ENCODE measurements at regions not wholly inside any gene's neighbourhood (a gene's known extent, or its start where the extent isn't known, plus 50 kb on each side); places are given as distances from the start of the nearest gene placed in this dataset.
"Not testable (repeated sequence)": the region's sequence is repeated elsewhere in the genome, so short reads cannot be mapped to it uniquely, and the experiment has no call there.

GRCh38 chr9:40951876-40952494, 176.5 kb downstream of the FOXD4L6 start:
- not testable (repeated sequence) for H3K4me1 ChIP-seq (ENCODE audit: control insufficient read depth, insufficient read depth, low read length); H3K9me3 ChIP-seq (ENCODE audit: control insufficient read depth, insufficient read depth, low read length); H3K9ac ChIP-seq (ENCODE audit: low read depth, low read length); H3K36me3 ChIP-seq (ENCODE audit: control insufficient read depth, insufficient read depth, low read length); H3K4me3 ChIP-seq (ENCODE audit: low read depth, low read length)
- H3K27me3 ChIP-seq (ENCODE audit: control insufficient read depth, insufficient read depth, low read length), result peaks cover 38% of the 10 kb centered on the region

- H3K9ac ChIP-seq (ENCODE audit: low read depth, low read length); H3K4me3 ChIP-seq (ENCODE audit: low read depth, low read length); H3K36me3 ChIP-seq (ENCODE audit: control insufficient read depth, insufficient read depth, low read length); H3K9me3 ChIP-seq (ENCODE audit: control insufficient read depth, insufficient read depth, low read length); H3K4me1 ChIP-seq (ENCODE audit: control insufficient read depth, insufficient read depth, low read length): not testable (repeated sequence)
- peaks cover 38% of the 10 kb centered on the region for H3K27me3 ChIP-seq (ENCODE audit: control insufficient read depth, insufficient read depth, low read length)
Observed at GRCh38 chr9:40946228-40946627, 182.3 kb downstream of the FOXD4L6 start.

DNA sequence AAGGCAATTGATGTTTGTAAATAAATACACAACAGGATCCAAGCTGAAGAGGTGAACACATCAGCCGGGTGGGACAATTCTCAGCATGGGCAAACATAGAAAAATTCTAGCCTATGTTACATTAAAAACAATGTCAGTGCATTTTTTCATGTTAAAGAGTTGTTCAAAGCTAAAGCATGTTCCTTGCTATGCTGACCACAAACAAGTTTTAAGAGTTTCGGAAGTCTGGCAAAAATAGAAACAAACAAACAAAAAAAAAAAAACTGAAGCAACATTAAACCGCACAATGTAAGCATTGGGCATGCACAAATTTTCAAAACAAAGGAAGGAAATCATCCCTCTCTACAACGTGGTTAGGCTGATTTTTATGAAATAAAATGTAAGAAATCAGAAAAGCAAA, 185.8 kb downstream of the FOXD4L6 start:
- not testable (repeated sequence) for H3K36me3 ChIP-seq (ENCODE audit: control insufficient read depth, insufficient read depth, low read length); H3K4me1 ChIP-seq (ENCODE audit: control insufficient read depth, insufficient read depth, low read length); H3K4me3 ChIP-seq (ENCODE audit: low read depth, low read length); H3K9me3 ChIP-seq (ENCODE audit: control insufficient read depth, insufficient read depth, low read length); H3K9ac ChIP-seq (ENCODE audit: low read depth, low read length)
- H3K27me3 ChIP-seq (ENCODE audit: control insufficient read depth, insufficient read depth, low read length), result peaks cover 47% of the 10 kb centered on the region

DNA sequence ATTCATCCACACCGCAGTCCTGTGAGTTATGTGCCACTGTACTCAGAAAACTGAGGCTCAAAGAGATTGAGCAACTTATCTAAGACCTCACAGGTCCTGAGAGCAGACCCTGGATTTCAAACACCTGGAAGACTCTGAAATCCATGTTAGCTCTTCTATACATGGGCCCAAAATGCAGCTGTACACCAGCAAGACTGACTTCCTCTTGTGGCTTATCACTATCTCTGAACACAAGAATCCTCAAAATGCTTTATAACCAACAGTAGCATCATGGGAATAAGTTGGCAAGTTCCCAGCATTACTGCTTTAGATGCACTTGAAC, 188.6 kb downstream of the FOXD4L6 start:
- H3K9ac ChIP-seq (ENCODE audit: low read depth, low read length); H3K4me1 ChIP-seq (ENCODE audit: control insufficient read depth, insufficient read depth, low read length): not testable (repeated sequence)

GRCh38 chr9:40939201-40939887, 189.1 kb downstream of the FOXD4L6 start:
- not testable (repeated sequence) for H3K9ac ChIP-seq (ENCODE audit: low read depth, low read length); H3K9me3 ChIP-seq (ENCODE audit: control insufficient read depth, insufficient read depth, low read length); H3K36me3 ChIP-seq (ENCODE audit: control insufficient read depth, insufficient read depth, low read length); H3K4me1 ChIP-seq (ENCODE audit: control insufficient read depth, insufficient read depth, low read length); H3K4me3 ChIP-seq (ENCODE audit: low read depth, low read length)
- peaks cover 52% of the 10 kb centered on the region for H3K27me3 ChIP-seq (ENCODE audit: control insufficient read depth, insufficient read depth, low read length)

More for the DNA sequence above, 188.6 kb downstream of the FOXD4L6 start:
- not testable (repeated sequence) for H3K9me3 ChIP-seq (ENCODE audit: control insufficient read depth, insufficient read depth, low read length); H3K4me3 ChIP-seq (ENCODE audit: low read depth, low read length); H3K36me3 ChIP-seq (ENCODE audit: control insufficient read depth, insufficient read depth, low read length)
- peaks cover 47% of the 10 kb centered on the region for H3K27me3 ChIP-seq (ENCODE audit: control insufficient read depth, insufficient read depth, low read length)

GRCh38 chr9:40935336-40935735, 193.1 kb downstream of the FOXD4L6 start:
- Histone ChIP-seq H3K9me3 (ENCODE audit: control insufficient read depth, insufficient read depth, low read length) (peaks cover 7% of the 10 kb centered on the region), H3K27me3 (ENCODE audit: control insufficient read depth, insufficient read depth, low read length) (peaks cover 50% of the 10 kb centered on the region), H3K36me3 (ENCODE audit: control insufficient read depth, insufficient read depth, low read length) (no peaks in the 10 kb centered on the region), H3K9ac (ENCODE audit: low read depth, low read length) (no peak overlapping the region), H3K4me1 (ENCODE audit: control insufficient read depth, insufficient read depth, low read length) (no peaks in the 10 kb centered on the region), H3K4me3 (ENCODE audit: low read depth, low read length) (no peak overlapping the region)

GRCh38 chr9:40934480-40934879, 194.0 kb downstream of the FOXD4L6 start:
- not testable (repeated sequence) for H3K9me3 ChIP-seq (ENCODE audit: control insufficient read depth, insufficient read depth, low read length); H3K4me3 ChIP-seq (ENCODE audit: low read depth, low read length); H3K4me1 ChIP-seq (ENCODE audit: control insufficient read depth, insufficient read depth, low read length); H3K9ac ChIP-seq (ENCODE audit: low read depth, low read length); H3K36me3 ChIP-seq (ENCODE audit: control insufficient read depth, insufficient read depth, low read length)
- H3K27me3 ChIP-seq (ENCODE audit: control insufficient read depth, insufficient read depth, low read length), result peaks cover 53% of the 10 kb centered on the region

DNA sequence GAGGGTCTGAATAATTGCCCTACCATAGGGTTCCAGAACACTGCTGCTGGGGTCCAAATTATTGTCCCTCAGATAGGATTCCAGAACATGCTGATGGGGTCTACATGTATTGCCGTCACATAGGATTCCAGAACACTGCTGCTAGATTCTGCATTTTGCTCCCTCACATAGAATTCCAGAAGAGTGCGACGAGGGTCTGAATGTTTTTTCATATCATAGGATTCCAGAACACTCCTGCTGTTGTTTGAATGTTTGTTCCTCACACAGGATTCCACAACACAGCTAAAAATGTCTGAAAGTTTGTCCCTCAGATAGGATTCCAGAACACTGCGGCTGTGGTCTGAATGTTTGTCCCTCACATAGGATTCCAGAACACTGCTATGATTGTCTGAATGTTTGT, 198.1 kb downstream of the FOXD4L6 start:
- Histone ChIP-seq H3K9me3 (ENCODE audit: control insufficient read depth, insufficient read depth, low read length) (peaks cover 44% of the 10 kb centered on the region), H3K27me3 (ENCODE audit: control insufficient read depth, insufficient read depth, low read length) (peaks cover 72% of the 10 kb centered on the region)
- not testable (repeated sequence) for H3K9ac ChIP-seq (ENCODE audit: low read depth, low read length); H3K4me3 ChIP-seq (ENCODE audit: low read depth, low read length); H3K36me3 ChIP-seq (ENCODE audit: control insufficient read depth, insufficient read depth, low read length); H3K4me1 ChIP-seq (ENCODE audit: control insufficient read depth, insufficient read depth, low read length)

DNA sequence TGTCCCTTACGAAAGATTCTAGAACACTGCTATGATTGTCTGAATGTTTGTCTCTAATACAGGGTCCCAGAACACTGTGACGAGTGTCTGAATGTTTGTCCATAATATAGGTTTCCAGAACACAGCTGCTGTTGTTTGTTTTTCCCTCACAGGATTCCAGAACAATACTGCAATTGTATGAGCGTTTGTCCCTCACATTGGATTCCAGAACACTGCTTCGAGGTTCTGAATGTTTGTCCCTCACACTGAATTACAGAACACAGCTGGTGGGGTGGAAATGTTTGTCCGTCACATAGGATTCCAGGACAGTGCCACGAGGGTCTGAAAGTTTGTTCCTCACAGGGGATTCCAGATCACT, 199.0 kb downstream of the FOXD4L6 start:
- Histone ChIP-seq H3K9me3 (ENCODE audit: control insufficient read depth, insufficient read depth, low read length) (peaks cover 53% of the 10 kb centered on the region), H3K27me3 (ENCODE audit: control insufficient read depth, insufficient read depth, low read length) (peaks cover 75% of the 10 kb centered on the region)
- not testable (repeated sequence) for H3K9ac ChIP-seq (ENCODE audit: low read depth, low read length); H3K4me3 ChIP-seq (ENCODE audit: low read depth, low read length); H3K36me3 ChIP-seq (ENCODE audit: control insufficient read depth, insufficient read depth, low read length); H3K4me1 ChIP-seq (ENCODE audit: control insufficient read depth, insufficient read depth, low read length)

- H3K36me3 ChIP-seq (ENCODE audit: control insufficient read depth, insufficient read depth, low read length), result no peaks in the 10 kb centered on the region
- peaks cover 75% of the 10 kb centered on the region for H3K27me3 ChIP-seq (ENCODE audit: control insufficient read depth, insufficient read depth, low read length)
- H3K4me1 ChIP-seq (ENCODE audit: control insufficient read depth, insufficient read depth, low read length), result no peaks in the 10 kb centered on the region
- H3K9ac ChIP-seq (ENCODE audit: low read depth, low read length), result no peak overlapping the region
- no peak overlapping the region for H3K4me3 ChIP-seq (ENCODE audit: low read depth, low read length)
- H3K9me3 ChIP-seq (ENCODE audit: control insufficient read depth, insufficient read depth, low read length), result peaks cover 55% of the 10 kb centered on the region
Observed at GRCh38 chr9:40928803-40929487, 199.5 kb downstream of the FOXD4L6 start.

DNA sequence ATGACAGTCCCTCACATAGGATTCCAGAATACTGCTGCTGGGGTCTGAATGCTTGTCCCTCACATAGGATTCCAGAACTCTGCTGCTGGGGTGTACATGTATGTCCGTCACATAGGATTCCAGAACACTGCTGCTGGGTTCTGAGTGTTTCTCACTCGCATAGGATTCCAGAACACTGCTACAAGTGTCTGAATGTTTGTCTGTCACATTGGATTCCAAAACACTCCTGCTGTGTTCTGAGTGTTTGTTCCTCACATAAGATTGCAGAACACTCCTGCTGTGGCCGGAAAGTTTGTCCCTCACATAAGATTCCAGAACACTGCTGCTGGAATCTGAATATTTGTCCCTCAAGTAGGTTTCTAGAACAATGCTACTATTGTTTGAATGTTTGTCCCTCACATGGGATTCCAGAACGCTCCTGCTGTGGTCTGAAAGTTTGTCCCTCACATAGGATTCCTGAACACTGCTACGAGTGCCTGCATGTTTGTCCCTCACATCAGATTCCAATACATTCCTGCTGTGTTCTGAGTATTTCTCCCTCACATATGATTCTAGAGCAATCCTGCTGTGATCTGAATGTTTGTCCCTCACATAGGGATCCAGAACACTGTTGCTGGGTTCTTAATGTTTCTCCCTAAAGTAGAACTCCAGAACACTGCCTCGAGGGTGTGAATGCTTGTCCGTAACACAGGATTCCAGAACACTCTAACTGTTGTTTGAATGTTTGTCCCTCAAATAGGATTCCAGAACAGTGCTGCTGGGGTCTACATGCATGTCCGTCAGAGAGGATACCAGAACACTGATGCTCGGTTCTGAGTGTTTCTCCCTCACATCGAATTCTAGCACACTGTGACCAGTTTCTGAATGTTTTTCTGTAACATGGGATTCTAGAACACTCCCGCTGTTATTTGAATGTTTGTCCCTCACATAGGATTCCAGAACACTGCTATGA, 200.4 kb downstream of the FOXD4L6 start:
- H3K36me3 ChIP-seq (ENCODE audit: control insufficient read depth, insufficient read depth, low read length), result no peaks in the 10 kb centered on the region
- H3K27me3 ChIP-seq (ENCODE audit: control insufficient read depth, insufficient read depth, low read length), result peaks cover 81% of the 10 kb centered on the region
- no peak overlapping the region for H3K9ac ChIP-seq (ENCODE audit: low read depth, low read length)
- H3K4me3 ChIP-seq (ENCODE audit: low read depth, low read length), result no peak overlapping the region
- peaks cover 60% of the 10 kb centered on the region for H3K9me3 ChIP-seq (ENCODE audit: control insufficient read depth, insufficient read depth, low read length)
- H3K4me1 ChIP-seq (ENCODE audit: control insufficient read depth, insufficient read depth, low read length), result no peaks in the 10 kb centered on the region

Data from iPS-15b (cell line).